ENCODE measurements at regions not wholly inside any gene's neighbourhood (a gene's known extent, or its start where the extent isn't known, plus 50 kb on each side); places are given as distances from the start of the nearest gene placed in this dataset.

GRCh38 chr11:109304159-109304558 is 117.8 kb upstream of the C11orf87 start:
- H4K8ac ChIP-seq (ENCODE audit: extremely low read depth, insufficient read depth, low read length) = no peak overlapping the region
- no peak overlapping the region for H3K4me2 ChIP-seq (ENCODE audit: insufficient read depth in 1 of 2, low read depth in 2 of 2, low read length in 2 of 2)
- H2BK12ac ChIP-seq (ENCODE audit: low read depth, low read length) = no peak overlapping the region
- no peak overlapping the region for H3K27ac ChIP-seq (ENCODE audit: low read depth, low read length)
- H2AFZ ChIP-seq (ENCODE audit: low read length) = no peak overlapping the region
- no peak overlapping the region for H4K5ac ChIP-seq (ENCODE audit: insufficient read length, low read depth, low read length)
- no peak overlapping the region for H2BK120ac ChIP-seq (replicated peaks; ENCODE audit: low read depth, low read length)
- H3K36me3 ChIP-seq (ENCODE audit: control insufficient read depth in 2 of 4, insufficient read depth in 4 of 4, low read length in 3 of 4) = no peaks in the 10 kb centered on the region
- no peak overlapping the region for H3K9ac ChIP-seq (replicated peaks in 1 of 4; ENCODE audit: extremely low read depth in 1 of 4, low read depth in 3 of 4, low read length in 3 of 4)
- no peaks in the 10 kb centered on the region for H3K79me2 ChIP-seq (ENCODE audit: control insufficient read depth in 1 of 2, insufficient read depth in 2 of 2, low read length in 2 of 2)
- H3K79me1 ChIP-seq (ENCODE audit: low read depth, low read length) = no peaks in the 10 kb centered on the region
- H3K27me3 ChIP-seq (replicated peaks in 1 of 4; ENCODE audit: control insufficient read depth in 3 of 4, extremely low read depth in 1 of 4, insufficient read depth in 3 of 4, low read length in 3 of 4) = no peaks in the 10 kb centered on the region
- no peak overlapping the region for H3K14ac ChIP-seq (ENCODE audit: insufficient read length)
- ChIA-PET CTCF (ENCODE audit: partially characterized antibody) (no interaction called here), POLR2A (ENCODE audit: partially characterized antibody) (no interaction called here)
- H2BK5ac ChIP-seq (ENCODE audit: low read depth, low read length) = no peak overlapping the region
- H2BK20ac ChIP-seq (ENCODE audit: low read length) = no peak overlapping the region
- FAIRE-seq (no peak), DNase-seq (ENCODE audit: low read depth in 1 of 2, low spot score in 2 of 2) (no peak)
- H2AK5ac ChIP-seq (ENCODE audit: low read depth, low read length) = no peak overlapping the region
- no peak overlapping the region for H3K56ac ChIP-seq (replicated peaks; ENCODE audit: insufficient read length, low read depth, low read length)
- H3K4ac ChIP-seq (replicated peaks; ENCODE audit: insufficient read length, low read depth, low read length) = no peak overlapping the region
- no peak overlapping the region for H3K18ac ChIP-seq (ENCODE audit: extremely low read depth, low read length)
- H4K20me1 ChIP-seq (replicated peaks in 1 of 2; ENCODE audit: control insufficient read depth in 1 of 2, insufficient read depth in 2 of 2, low read length in 2 of 2) = no peaks in the 10 kb centered on the region
- no peaks in the 10 kb centered on the region for H3K9me3 ChIP-seq (ENCODE audit: insufficient read depth in 2 of 2, low read depth in 1 of 2, low read length in 1 of 2)
- no peak overlapping the region for H2BK15ac ChIP-seq (ENCODE audit: low read length)
- no peak overlapping the region for H3K23ac ChIP-seq (ENCODE audit: insufficient read length)
- WGBS, 2 experiments (ENCODE audit: extremely low coverage in 1 of 2, insufficient coverage in 1 of 2, insufficient read length in 1 of 2, insufficient replicate concordance in 2 of 2, low coverage in 1 of 2, low lambda C conversion rate in 2 of 2, missing lambda C conversion rate in 1 of 2) = 100% methylated on average over 1 of the region's 1 CpG; no CpG with 5 or more reads in 1 of the 2 experiments
- no peak overlapping the region for H4K91ac ChIP-seq (replicated peaks; ENCODE audit: insufficient read length, low read length)
- peaks cover 0 to 9% (median 3%) of the 10 kb centered on the region in 4 experiments; a peak in 4 of 7 replicates for H3K4me1 ChIP-seq (replicated peaks in 1 of 4; ENCODE audit: control insufficient read depth in 3 of 4, insufficient read depth in 4 of 4, low read length in 3 of 4)
- H3K4me3 ChIP-seq (ENCODE audit: extremely low read depth in 1 of 4, insufficient read depth in 2 of 4, low read depth in 3 of 4, low read length in 4 of 4) = no peak overlapping the region
- no peaks in the 10 kb centered on the region for H3K23me2 ChIP-seq (ENCODE audit: low read depth, low read length)
- no peak for TF ChIP-seq BACH1 (IDR thresholded peaks at IDR 0.05; ENCODE audit: low read length)
- TF ChIP-seq GTF2F1 (IDR thresholded peaks at IDR 0.05; ENCODE audit: borderline replicate concordance, low read depth, low read length) = no peak
- no peak for TF ChIP-seq TEAD4 (IDR thresholded peaks at IDR 0.05; ENCODE audit: low read depth, low read length)
- TF ChIP-seq SIX5 (IDR thresholded peaks at IDR 0.05; ENCODE audit: low read depth, low read length) = no peak
- TF ChIP-seq CTCF (IDR thresholded peaks at IDR 0.05; ENCODE audit: control extremely low read depth in 1 of 3, insufficient read depth in 1 of 3, low read depth in 1 of 3, low read length in 3 of 3) = no peak
- no peak for TF ChIP-seq ASH2L (IDR thresholded peaks at IDR 0.05; ENCODE audit: low read length)
- no peak for TF ChIP-seq BCL11A (IDR thresholded peaks at IDR 0.05; ENCODE audit: low read depth in 2 of 2, low read length in 2 of 2)
- no peak for TF ChIP-seq CTBP2 (IDR thresholded peaks at IDR 0.05; ENCODE audit: borderline replicate concordance, insufficient read depth, insufficient read length, low read length)
- TF ChIP-seq RBBP5 (IDR thresholded peaks at IDR 0.05; ENCODE audit: borderline replicate concordance, low read depth, low read length) = no peak
- TF ChIP-seq HDAC6 (IDR thresholded peaks at IDR 0.05; ENCODE audit: low read depth, low read length) = no peak
- no peak for TF ChIP-seq EZH2 (IDR thresholded peaks at IDR 0.05; ENCODE audit: low read depth, low read length, severe bottlenecking)
- TF ChIP-seq POLR2AphosphoS5 (IDR thresholded peaks at IDR 0.05; ENCODE audit: low read depth, low read length) = no peak
- no peak for TF ChIP-seq TAF7 (optimal IDR thresholded peaks at IDR 0.05; ENCODE audit: borderline replicate concordance, low read depth, low read length)
